Smooth muscle cell (in vitro differentiated cells): ENCODE measurements at regions not wholly inside any gene's neighbourhood (a gene's known extent, or its start where the extent isn't known, plus 50 kb on each side); places are given as distances from the start of the nearest gene placed in this dataset.

Experiments used
- DNase-seq: peaks from one replicate; lab custom pipeline; 2025; ENCODE audit not compliant: unreplicated experiment; lab: John Stamatoyannopoulos, UW
- H2AFZ ChIP-seq: fragments of 200-600 bp; sonication (generic); 2 replicates; pipeline ENCODE4 v1.6.0; 2016; ENCODE audit warnings: antibody characterized with exemption, low read depth, mild to moderate bottlenecking
- H3F3A ChIP-seq: fragments of 200-600 bp; sonication (generic); 2 replicates; pipeline ENCODE4 v1.6.0; 2017; ENCODE audit warnings: antibody characterized with exemption, low read depth
- H3K27ac ChIP-seq: fragments of 200-600 bp; sonication (generic); 2 replicates; pipeline ENCODE4 v1.5.1; 2016; ENCODE audit warnings: low read depth, mild to moderate bottlenecking
- H3K27me3 ChIP-seq: fragments of 200-600 bp; sonication (generic); 2 replicates; pipeline ENCODE4 v1.6.1; 2016; ENCODE audit warnings: low read depth, mild to moderate bottlenecking
- H3K36me3 ChIP-seq: fragments of 200-600 bp; sonication (generic); 2 replicates; pipeline ENCODE4 v1.5.1; 2016; ENCODE audit warnings: low read depth
- H3K4me1 ChIP-seq: fragments of 200-600 bp; sonication (generic); 2 replicates; pipeline ENCODE4 v1.5.1; 2016; ENCODE audit warnings: low read depth
- H3K4me2 ChIP-seq: fragments of 200-600 bp; sonication (generic); 2 replicates; pipeline ENCODE4 v1.6.0; 2016; ENCODE audit warnings: mild to moderate bottlenecking
- H3K4me3 ChIP-seq: fragments of 200-600 bp; sonication (generic); 2 replicates; pipeline ENCODE4 v1.5.1; 2016; ENCODE audit warnings: mild to moderate bottlenecking
- H3K79me2 ChIP-seq: fragments of 200-600 bp; sonication (generic); 2 replicates; pipeline ENCODE4 v1.6.0; 2016; ENCODE audit warnings: low read depth, mild to moderate bottlenecking
- H3K9ac ChIP-seq: fragments of 200-600 bp; sonication (generic); 2 replicates; pipeline ENCODE4 v1.6.0; 2016; ENCODE audit warnings: low read depth
- H3K9me3 ChIP-seq: fragments of 200-600 bp; sonication (generic); replicated peaks from 2 replicates; pipeline ENCODE4 v1.5.1; 2016; ENCODE audit warnings: low read depth
- H4K20me1 ChIP-seq: fragments of 200-600 bp; sonication (generic); 2 replicates; pipeline ENCODE4 v1.6.0; 2016; ENCODE audit warnings: low read depth
- CTCF ChIP-seq: fragments of 200-600 bp; sonication (generic); IDR thresholded peaks from 2 replicates; pipeline ENCODE4 v1.5.1; 2017; ENCODE audit warnings: borderline replicate concordance, mild to moderate bottlenecking, antibody characterized with exemption; ENCODE audit not compliant: insufficient read depth, poor library complexity, severe bottlenecking
- WGBS: methylation state at CpG from one replicate; pipeline ENCODE4 v1.1.7; 2016; ENCODE audit warnings: low lambda C conversion rate; 5-methylcytosine and 5-hydroxymethylcytosine counted together

DNA sequence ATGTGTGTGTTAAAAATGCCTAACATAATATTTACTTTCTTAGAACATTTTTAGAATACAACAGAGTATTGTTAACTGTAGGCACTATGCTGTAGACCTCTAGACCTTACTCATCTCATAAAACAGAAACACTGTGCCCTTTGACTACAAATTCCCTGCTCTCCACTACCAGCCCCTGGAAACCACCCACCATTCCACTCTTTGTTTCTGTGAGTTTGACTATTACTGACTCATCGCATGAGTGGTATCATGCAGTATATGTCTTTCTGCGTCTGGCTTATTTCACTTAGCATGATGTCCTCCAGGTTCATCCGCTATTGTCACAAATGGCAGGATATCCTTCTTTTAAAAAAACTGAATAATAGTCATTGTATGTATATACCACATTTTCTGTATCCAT lies 216.7 kb upstream of the CFAP20DC start:
- no peak for DNase-seq
- H3K27ac ChIP-seq: peak overlapping the region; percentile 63

GRCh38 chr3:59265566-59265965 lies 215.7 kb upstream of the CFAP20DC start:
- DNase-seq: no peak
- WGBS: 95% methylated on average over 3 of the region's 3 CpGs
- Histone ChIP-seq H3K27me3 (no peaks in the 10 kb centered on the region), H3K79me2 (no peaks in the 10 kb centered on the region), H3K9me3 (no peaks in the 10 kb centered on the region), H3K4me2 (no peak overlapping the region), H3K36me3 (no peaks in the 10 kb centered on the region), H4K20me1 (no peaks in the 10 kb centered on the region), H3K4me1 (no peaks in the 10 kb centered on the region), H3K27ac (no peak overlapping the region), H3K9ac (no peak overlapping the region), H3F3A (no peaks in the 10 kb centered on the region), H2AFZ (no peak overlapping the region), H3K4me3 (no peak overlapping the region)
- no peak for TF ChIP-seq CTCF

More for the DNA sequence above, 216.7 kb upstream of the CFAP20DC start:
- Histone ChIP-seq H2AFZ (no peak overlapping the region), H3K9ac (no peak overlapping the region), H3K27me3 (no peaks in the 10 kb centered on the region), H4K20me1 (no peaks in the 10 kb centered on the region), H3K4me1 (no peaks in the 10 kb centered on the region), H3K79me2 (no peaks in the 10 kb centered on the region), H3F3A (no peaks in the 10 kb centered on the region), H3K9me3 (no peaks in the 10 kb centered on the region), H3K36me3 (no peaks in the 10 kb centered on the region), H3K4me2 (no peak overlapping the region), H3K4me3 (no peak overlapping the region)
- 20% methylated on average over 3 of the region's 3 CpGs for WGBS
- no peak for TF ChIP-seq CTCF

- Histone ChIP-seq H3K4me1 (no peaks in the 10 kb centered on the region), H3K27ac (no peak overlapping the region), H3K9me3 (no peaks in the 10 kb centered on the region), H3K9ac (no peak overlapping the region), H3F3A (no peaks in the 10 kb centered on the region), H3K4me2 (no peak overlapping the region), H3K79me2 (no peaks in the 10 kb centered on the region), H4K20me1 (no peaks in the 10 kb centered on the region), H3K27me3 (no peaks in the 10 kb centered on the region), H2AFZ (no peak overlapping the region), H3K36me3 (no peaks in the 10 kb centered on the region), H3K4me3 (no peak overlapping the region)
- WGBS: 96% methylated on average over 2 of the region's 2 CpGs
- DNase-seq: no peak
- TF ChIP-seq CTCF: no peak
Measured at GRCh38 chr3:59264366-59264765, 214.5 kb upstream of the CFAP20DC start.

GRCh38 chr3:59263152-59263551 lies 213.3 kb upstream of the CFAP20DC start:
- WGBS: 90% methylated on average over 3 of the region's 3 CpGs
- Histone ChIP-seq H3K27me3 (no peaks in the 10 kb centered on the region), H3F3A (no peaks in the 10 kb centered on the region), H4K20me1 (no peaks in the 10 kb centered on the region), H3K9ac (no peak overlapping the region), H3K4me1 (no peaks in the 10 kb centered on the region), H3K4me3 (no peak overlapping the region), H3K9me3 (no peaks in the 10 kb centered on the region), H3K27ac (no peak overlapping the region), H3K36me3 (no peaks in the 10 kb centered on the region), H2AFZ (no peak overlapping the region), H3K79me2 (no peaks in the 10 kb centered on the region), H3K4me2 (no peak overlapping the region)
- DNase-seq: no peak
- no peak for TF ChIP-seq CTCF
